ENCODE measurements at regions not wholly inside any gene's neighbourhood (a gene's known extent, or its start where the extent isn't known, plus 50 kb on each side); places are given as distances from the start of the nearest gene placed in this dataset.

DNA sequence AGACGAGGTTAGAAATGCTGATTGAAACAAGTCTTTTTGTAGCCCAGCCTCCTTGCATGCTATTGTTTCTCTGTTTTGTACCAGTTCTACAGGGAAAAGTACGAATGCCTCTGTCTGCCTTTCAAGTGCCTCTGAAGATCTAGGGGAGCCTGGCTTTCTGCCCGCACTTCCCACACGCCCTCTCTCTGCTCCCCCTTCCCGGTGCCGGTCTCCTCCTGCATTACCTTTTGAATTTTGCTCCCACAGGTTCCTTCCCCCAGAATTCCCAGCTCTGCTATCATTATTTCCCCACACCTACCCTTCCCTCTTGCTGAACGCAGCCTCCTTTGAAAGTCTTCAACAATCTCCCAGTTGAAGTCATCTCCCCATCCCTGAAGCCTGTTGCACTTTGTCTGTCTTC lies 689.7 kb downstream of the BCL11B start:
- TF ChIP-seq, protein P1, sequence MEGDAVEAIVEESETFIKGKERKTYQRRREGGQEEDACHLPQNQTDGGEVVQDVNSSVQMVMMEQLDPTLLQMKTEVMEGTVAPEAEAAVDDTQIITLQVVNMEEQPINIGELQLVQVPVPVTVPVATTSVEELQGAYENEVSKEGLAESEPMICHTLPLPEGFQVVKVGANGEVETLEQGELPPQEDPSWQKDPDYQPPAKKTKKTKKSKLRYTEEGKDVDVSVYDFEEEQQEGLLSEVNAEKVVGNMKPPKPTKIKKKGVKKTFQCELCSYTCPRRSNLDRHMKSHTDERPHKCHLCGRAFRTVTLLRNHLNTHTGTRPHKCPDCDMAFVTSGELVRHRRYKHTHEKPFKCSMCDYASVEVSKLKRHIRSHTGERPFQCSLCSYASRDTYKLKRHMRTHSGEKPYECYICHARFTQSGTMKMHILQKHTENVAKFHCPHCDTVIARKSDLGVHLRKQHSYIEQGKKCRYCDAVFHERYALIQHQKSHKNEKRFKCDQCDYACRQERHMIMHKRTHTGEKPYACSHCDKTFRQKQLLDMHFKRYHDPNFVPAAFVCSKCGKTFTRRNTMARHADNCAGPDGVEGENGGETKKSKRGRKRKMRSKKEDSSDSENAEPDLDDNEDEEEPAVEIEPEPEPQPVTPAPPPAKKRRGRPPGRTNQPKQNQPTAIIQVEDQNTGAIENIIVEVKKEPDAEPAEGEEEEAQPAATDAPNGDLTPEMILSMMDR (IDR thresholded peaks at IDR 0.05; ENCODE audit: poor library complexity, severe bottlenecking) = no peak
- TF ChIP-seq MXI1 (conservative IDR thresholded peaks at IDR 0.05; ENCODE audit: poor library complexity, severe bottlenecking) = no peak
- TF ChIP-seq EP300 (conservative IDR thresholded peaks at IDR 0.05; ENCODE audit: poor library complexity, severe bottlenecking) = no peak
- TF ChIP-seq SMC3 (conservative IDR thresholded peaks at IDR 0.05; ENCODE audit: poor library complexity) = no peak

Measured in neural cell (in vitro differentiated cells).